Thyroid gland (tissue), 4 donors: ENCODE measurements at regions not wholly inside any gene's neighbourhood (a gene's known extent, or its start where the extent isn't known, plus 50 kb on each side); places are given as distances from the start of the nearest gene placed in this dataset.

Experiments
- DNase-seq, 2 donors: peaks; one replicate each; pipeline ENCODE4 v3.0.0-alpha.2; 2019
- H3K27ac ChIP-seq, 3 donors: fragments of 200-600 bp; sonication (generic); 1 replicate in 2 of 3; 2 replicates in 1 of 3; pipeline ENCODE4 v1.5.1; 2016 to 2019; ENCODE audit warnings: mild to moderate bottlenecking in 1 of 3, moderate library complexity in 1 of 3
- H3K27me3 ChIP-seq: fragments of 200-600 bp; sonication (generic); one replicate; pipeline ENCODE4 v1.5.1; 2019
- H3K36me3 ChIP-seq, 2 donors: fragments of 200-600 bp; sonication (generic); one replicate each; pipeline ENCODE4 v1.5.1; 2016 to 2019
- H3K4me1 ChIP-seq, 2 donors: fragments of 200-600 bp; sonication (generic); one replicate each; pipeline ENCODE4 v1.5.1; 2017 to 2019
- H3K4me3 ChIP-seq, 3 donors: fragments of 200-600 bp; sonication (generic); replicated peaks in 1 of 3; 1 replicate in 2 of 3; 2 replicates in 1 of 3; pipeline ENCODE4 v1.5.1; 2016; ENCODE audit warnings: mild to moderate bottlenecking in 1 of 3
- H3K9me3 ChIP-seq: fragments of 200-600 bp; sonication (generic); one replicate; pipeline ENCODE4 v1.5.1; 2017
- CTCF ChIP-seq, 6 experiments: fragments of 200-600 bp in 3 of 6; fragments of 450-650 bp in 3 of 6; sonication (generic) in 3 of 6; IDR thresholded peaks; one replicate each; pipeline ENCODE4 v1.5.1; 2016 to 2019; ENCODE audit warnings: antibody characterized with exemption in 6 of 6, mild to moderate bottlenecking in 2 of 6, inconsistent platforms in 1 of 6, moderate library complexity in 1 of 6
- POLR2A ChIP-seq, 2 donors: fragments of 450-650 bp; IDR thresholded peaks; one replicate each; pipeline ENCODE4 v1.6.1; 2017; ENCODE audit warnings: antibody characterized with exemption in 2 of 2, mild to moderate bottlenecking in 2 of 2, moderate library complexity in 1 of 2
- WGBS, 2 donors: methylation state at CpG; one replicate each; pipeline ENCODE4 v1.1.5; 2017; 5-methylcytosine and 5-hydroxymethylcytosine counted together
- intact Hi-C: fragments of 100-400 bp; cut with DNase I; formaldehyde crosslinking; loops from one replicate; pipeline ENCODE4 v1.15.1; 2023

- no peak overlapping the region for H3K4me3 ChIP-seq
- H3K4me1 ChIP-seq = no peaks in the 10 kb centered on the region
- TF ChIP-seq CTCF (IDR thresholded peaks at IDR 0.05) (no peak), POLR2A (IDR thresholded peaks at IDR 0.05) (no peak)
- H3K36me3 ChIP-seq = no peaks in the 10 kb centered on the region
- intact Hi-C loops = no loop called here
- no peaks in the 10 kb centered on the region for H3K27me3 ChIP-seq
- WGBS, 2 donors = 75% methylated on average over 6 to 10 of the region's 12 CpGs
- no peaks in the 10 kb centered on the region for H3K9me3 ChIP-seq
- H3K27ac ChIP-seq = no peak overlapping the region
- no peak for DNase-seq
Measured at GRCh38 chr5:175805256-175806011, 65.9 kb upstream of the CPLX2 start.

- H3K27ac ChIP-seq = no peak overlapping the region
- H3K4me1 ChIP-seq = no peaks in the 10 kb centered on the region
- TF ChIP-seq POLR2A (IDR thresholded peaks at IDR 0.05) (no peak), CTCF (IDR thresholded peaks at IDR 0.05) (no peak)
- no peaks in the 10 kb centered on the region for H3K27me3 ChIP-seq
- no peak for DNase-seq
- no peak overlapping the region for H3K4me3 ChIP-seq
- intact Hi-C loops = no loop called here
- 93 to 94% methylated on average over 5 to 6 of the region's 6 CpGs for WGBS, 2 donors
- H3K36me3 ChIP-seq = no peaks in the 10 kb centered on the region
- no peaks in the 10 kb centered on the region for H3K9me3 ChIP-seq
Measured at GRCh38 chr5:175808711-175809110, 62.7 kb upstream of the CPLX2 start.

GRCh38 chr5:175809531-175810121 lies 61.8 kb upstream of the CPLX2 start:
- H3K36me3 ChIP-seq = no peaks in the 10 kb centered on the region
- H3K4me3 ChIP-seq = no peak overlapping the region
- no peaks in the 10 kb centered on the region for H3K4me1 ChIP-seq
- DNase-seq = no peak
- 39 to 44% methylated on average over 14 of the region's 14 CpGs for WGBS, 2 donors
- no peaks in the 10 kb centered on the region for H3K9me3 ChIP-seq
- intact Hi-C loops = no loop called here
- no peak overlapping the region for H3K27ac ChIP-seq
- no peaks in the 10 kb centered on the region for H3K27me3 ChIP-seq
- TF ChIP-seq POLR2A (IDR thresholded peaks at IDR 0.05) (no peak), CTCF (IDR thresholded peaks at IDR 0.05) (no peak)

- TF ChIP-seq CTCF (IDR thresholded peaks at IDR 0.05) (no peak), POLR2A (IDR thresholded peaks at IDR 0.05) (no peak)
- Histone ChIP-seq H3K27ac (no peak overlapping the region), H3K9me3 (no peaks in the 10 kb centered on the region), H3K27me3 (no peaks in the 10 kb centered on the region), H3K4me3 (no peak overlapping the region), H3K36me3 (no peaks in the 10 kb centered on the region), H3K4me1 (no peaks in the 10 kb centered on the region)
- no peak for DNase-seq
- WGBS, 2 donors = 68 to 74% methylated on average over 2 of the region's 2 CpGs
- intact Hi-C loops = no loop called here
Measured at GRCh38 chr5:175810457-175810856, 60.9 kb upstream of the CPLX2 start.

DNA sequence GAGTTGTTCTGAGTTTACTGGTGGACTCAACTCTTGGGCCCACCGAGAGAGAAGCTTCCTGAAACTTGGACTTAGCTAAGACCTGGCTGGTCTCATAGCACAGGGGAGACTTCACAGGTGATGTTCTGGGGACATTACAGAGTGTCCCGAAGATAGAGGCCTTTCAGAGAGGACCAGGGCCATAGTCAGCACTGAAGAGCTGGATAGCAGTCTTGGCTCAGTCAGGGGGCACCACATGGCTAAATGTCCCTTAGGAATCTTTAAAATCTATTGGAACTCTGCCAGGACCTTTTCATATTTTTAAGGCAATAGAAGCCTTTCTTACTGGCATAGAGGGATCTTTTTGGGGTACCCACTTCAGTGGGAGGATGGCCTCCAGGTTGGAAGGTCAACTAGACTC lies 59.8 kb upstream of the CPLX2 start:
- H3K36me3 ChIP-seq = no peaks in the 10 kb centered on the region
- H3K4me3 ChIP-seq = no peak overlapping the region
- H3K27me3 ChIP-seq = no peaks in the 10 kb centered on the region
- intact Hi-C loops = no loop called here
- no peaks in the 10 kb centered on the region for H3K4me1 ChIP-seq
- no peak for DNase-seq
- 92 to 96% methylated on average over 2 of the region's 2 CpGs for WGBS, 2 donors
- no peak for TF ChIP-seq CTCF (IDR thresholded peaks at IDR 0.05)
- no peak for TF ChIP-seq POLR2A (IDR thresholded peaks at IDR 0.05)
- H3K9me3 ChIP-seq = no peaks in the 10 kb centered on the region
- H3K27ac ChIP-seq = no peak overlapping the region
